Erythroblast (primary cell): ENCODE measurements at regions not wholly inside any gene's neighbourhood (a gene's known extent, or its start where the extent isn't known, plus 50 kb on each side); places are given as distances from the start of the nearest gene placed in this dataset.

Source experiments
- GATA1 ChIP-seq: IDR thresholded peaks from 2 replicates; pipeline ENCODE4 v1.6.1; 2011; ENCODE audit warnings: low read depth, mild to moderate bottlenecking, control low read depth, low read length, moderate library complexity
- POLR2A ChIP-seq: IDR thresholded peaks from 2 replicates; pipeline ENCODE4 v1.6.1; 2011; ENCODE audit warnings: mild to moderate bottlenecking, low read length

DNA sequence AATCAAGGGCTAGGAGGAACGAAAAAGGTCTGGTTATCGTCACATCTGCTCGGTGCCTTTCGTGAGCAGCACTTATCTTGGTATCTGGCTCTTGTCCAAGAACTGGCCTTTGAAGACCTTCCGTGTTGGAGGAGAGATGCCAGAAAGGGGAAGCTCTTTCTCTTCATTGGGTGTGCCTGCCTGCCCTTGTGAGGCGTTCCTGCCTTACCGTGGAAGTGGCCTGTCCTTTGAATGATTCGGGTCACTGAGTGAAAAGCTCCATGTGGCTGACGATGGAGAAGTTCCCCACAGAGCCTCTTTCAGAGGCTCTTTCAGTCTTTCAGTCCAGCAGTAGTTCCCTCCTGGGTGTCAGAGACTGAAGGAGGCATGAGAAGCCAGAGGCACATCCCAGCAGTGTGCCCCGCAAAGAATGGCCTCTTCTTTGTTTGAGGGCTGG, 121.5 kb upstream of the SLC10A2 start:
- TF ChIP-seq POLR2A, result no peak
- no peak for TF ChIP-seq GATA1
